ENCODE measurements at regions not wholly inside any gene's neighbourhood (a gene's known extent, or its start where the extent isn't known, plus 50 kb on each side); places are given as distances from the start of the nearest gene placed in this dataset.

GRCh38 chr15:101539930-101540329 lies 50.4 kb upstream of the PCSK6 start:
- Histone ChIP-seq H3K27me3 (no peaks in the 10 kb centered on the region), H3K4me3 (ENCODE audit: low read depth, low read length) (no peak overlapping the region), H3K9me3 (no peaks in the 10 kb centered on the region), H3K4me1 (no peaks in the 10 kb centered on the region), H3K36me3 (no peaks in the 10 kb centered on the region)
- no peak for DNase-seq
- no peak for TF ChIP-seq CTCF (IDR thresholded peaks at IDR 0.05; ENCODE audit: low read depth, low read length)

GRCh38 chr15:101539492-101539891 lies 50.0 kb upstream of the PCSK6 start:
- TF ChIP-seq CTCF (IDR thresholded peaks at IDR 0.05; ENCODE audit: low read depth, low read length): no peak
- no peaks in the 10 kb centered on the region for H3K36me3 ChIP-seq
- no peaks in the 10 kb centered on the region for H3K27me3 ChIP-seq
- DNase-seq: no peak
- H3K4me1 ChIP-seq: no peaks in the 10 kb centered on the region
- H3K9me3 ChIP-seq: no peaks in the 10 kb centered on the region
- no peak overlapping the region for H3K4me3 ChIP-seq (ENCODE audit: low read depth, low read length)
